ENCODE measurements at regions not wholly inside any gene's neighbourhood (a gene's known extent, or its start where the extent isn't known, plus 50 kb on each side); places are given as distances from the start of the nearest gene placed in this dataset.

DNA sequence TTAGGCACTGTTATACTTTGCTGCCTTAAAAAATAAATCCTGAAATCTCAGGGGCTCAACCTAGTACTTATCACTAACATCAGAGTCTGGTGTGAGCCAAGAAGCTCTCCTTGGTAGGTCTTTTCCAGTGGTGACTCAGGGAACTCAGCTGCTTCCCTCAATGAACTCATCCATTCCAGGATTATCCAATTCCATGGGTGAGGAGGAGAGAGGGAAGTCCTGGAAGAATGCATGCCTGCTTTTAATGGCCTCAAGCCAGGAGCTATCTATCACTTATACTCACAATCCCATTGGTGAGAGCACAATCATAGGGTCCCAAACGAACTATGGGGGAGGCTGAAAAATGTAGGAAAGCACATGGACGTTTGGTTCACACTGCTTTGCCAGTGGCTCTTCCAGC lies 113.6 kb downstream of the POLR2M start (continued):
- TF ChIP-seq, protein P1, sequence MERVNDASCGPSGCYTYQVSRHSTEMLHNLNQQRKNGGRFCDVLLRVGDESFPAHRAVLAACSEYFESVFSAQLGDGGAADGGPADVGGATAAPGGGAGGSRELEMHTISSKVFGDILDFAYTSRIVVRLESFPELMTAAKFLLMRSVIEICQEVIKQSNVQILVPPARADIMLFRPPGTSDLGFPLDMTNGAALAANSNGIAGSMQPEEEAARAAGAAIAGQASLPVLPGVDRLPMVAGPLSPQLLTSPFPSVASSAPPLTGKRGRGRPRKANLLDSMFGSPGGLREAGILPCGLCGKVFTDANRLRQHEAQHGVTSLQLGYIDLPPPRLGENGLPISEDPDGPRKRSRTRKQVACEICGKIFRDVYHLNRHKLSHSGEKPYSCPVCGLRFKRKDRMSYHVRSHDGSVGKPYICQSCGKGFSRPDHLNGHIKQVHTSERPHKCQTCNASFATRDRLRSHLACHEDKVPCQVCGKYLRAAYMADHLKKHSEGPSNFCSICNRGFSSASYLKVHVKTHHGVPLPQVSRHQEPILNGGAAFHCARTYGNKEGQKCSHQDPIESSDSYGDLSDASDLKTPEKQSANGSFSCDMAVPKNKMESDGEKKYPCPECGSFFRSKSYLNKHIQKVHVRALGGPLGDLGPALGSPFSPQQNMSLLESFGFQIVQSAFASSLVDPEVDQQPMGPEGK (CRISPR knock-in tag; IDR thresholded peaks at IDR 0.05; ENCODE audit: borderline replicate concordance), result no peak
- no peak for TF ChIP-seq TOX (CRISPR knock-in tag; IDR thresholded peaks at IDR 0.05; ENCODE audit: borderline replicate concordance)
- TF ChIP-seq ZFP3 (CRISPR knock-in tag; IDR thresholded peaks at IDR 0.05), result no peak
- TF ChIP-seq ISL1 (CRISPR knock-in tag; IDR thresholded peaks at IDR 0.05), result no peak
- TF ChIP-seq RARB (CRISPR knock-in tag; IDR thresholded peaks at IDR 0.05), result no peak
- no peak for TF ChIP-seq ZNF70 (CRISPR knock-in tag; IDR thresholded peaks at IDR 0.05)
- TF ChIP-seq ZFP30 (CRISPR knock-in tag; IDR thresholded peaks at IDR 0.05), result no peak

DNA sequence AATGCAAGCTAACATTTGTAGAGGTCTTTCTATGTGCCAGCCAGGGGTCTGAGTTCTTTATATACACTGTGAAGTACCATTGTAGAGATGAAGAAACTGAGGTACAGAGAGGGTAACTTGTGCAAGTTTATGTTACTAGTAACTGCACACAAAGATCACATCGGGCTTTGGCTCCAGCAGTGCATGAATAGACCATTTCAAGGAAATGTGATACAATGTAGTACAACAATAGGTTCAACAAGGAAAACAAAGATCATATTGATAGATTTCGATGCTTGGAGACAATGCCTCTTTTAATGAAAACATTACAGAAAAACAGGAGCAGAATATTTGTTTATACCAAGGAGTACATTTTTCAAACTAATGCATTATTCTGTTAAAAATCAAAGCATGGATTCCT lies 115.3 kb downstream of the POLR2M start:
- TF ChIP-seq TCF4 (CRISPR knock-in tag; IDR thresholded peaks at IDR 0.05; ENCODE audit: borderline replicate concordance), result no peak
- TF ChIP-seq RARB (CRISPR knock-in tag; IDR thresholded peaks at IDR 0.05), result no peak
- no peak for TF ChIP-seq ZNF8 (CRISPR knock-in tag; IDR thresholded peaks at IDR 0.05)
- TF ChIP-seq ARNTL (CRISPR knock-in tag; IDR thresholded peaks at IDR 0.05; ENCODE audit: borderline replicate concordance, low read depth), result no peak
- no peak for TF ChIP-seq SNAI2 (CRISPR knock-in tag; IDR thresholded peaks at IDR 0.05)
- TF ChIP-seq ZFP30 (CRISPR knock-in tag; IDR thresholded peaks at IDR 0.05), result no peak
- TF ChIP-seq BACH2 (CRISPR knock-in tag; IDR thresholded peaks at IDR 0.05; ENCODE audit: borderline replicate concordance), result no peak
- TF ChIP-seq OSR1 (CRISPR knock-in tag; IDR thresholded peaks at IDR 0.05), result no peak
- TF ChIP-seq ISL1 (CRISPR knock-in tag; IDR thresholded peaks at IDR 0.05), result no peak
- no peak for ATAC-seq

- TF ChIP-seq, protein P2, sequence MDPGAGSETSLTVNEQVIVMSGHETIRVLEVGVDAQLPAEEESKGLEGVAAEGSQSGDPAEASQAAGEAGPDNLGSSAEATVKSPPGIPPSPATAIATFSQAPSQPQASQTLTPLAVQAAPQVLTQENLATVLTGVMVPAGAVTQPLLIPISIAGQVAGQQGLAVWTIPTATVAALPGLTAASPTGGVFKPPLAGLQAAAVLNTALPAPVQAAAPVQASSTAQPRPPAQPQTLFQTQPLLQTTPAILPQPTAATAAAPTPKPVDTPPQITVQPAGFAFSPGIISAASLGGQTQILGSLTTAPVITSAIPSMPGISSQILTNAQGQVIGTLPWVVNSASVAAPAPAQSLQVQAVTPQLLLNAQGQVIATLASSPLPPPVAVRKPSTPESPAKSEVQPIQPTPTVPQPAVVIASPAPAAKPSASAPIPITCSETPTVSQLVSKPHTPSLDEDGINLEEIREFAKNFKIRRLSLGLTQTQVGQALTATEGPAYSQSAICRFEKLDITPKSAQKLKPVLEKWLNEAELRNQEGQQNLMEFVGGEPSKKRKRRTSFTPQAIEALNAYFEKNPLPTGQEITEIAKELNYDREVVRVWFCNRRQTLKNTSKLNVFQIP (CRISPR knock-in tag; IDR thresholded peaks at IDR 0.05; ENCODE audit: borderline replicate concordance, low read depth), result no peak
- no peak for TF ChIP-seq RARB (CRISPR knock-in tag; IDR thresholded peaks at IDR 0.05)
- TF ChIP-seq ZC3H10 (CRISPR knock-in tag; IDR thresholded peaks at IDR 0.05), result no peak
- no peak for TF ChIP-seq ESRRG (CRISPR knock-in tag; IDR thresholded peaks at IDR 0.05)
- TF ChIP-seq GLIS3 (CRISPR knock-in tag; IDR thresholded peaks at IDR 0.05), result no peak
- TF ChIP-seq OSR1 (CRISPR knock-in tag; IDR thresholded peaks at IDR 0.05), result no peak
- ATAC-seq, result no peak
Observed at GRCh38 chr15:57823325-57823882, 116.9 kb downstream of the POLR2M start.

DNA sequence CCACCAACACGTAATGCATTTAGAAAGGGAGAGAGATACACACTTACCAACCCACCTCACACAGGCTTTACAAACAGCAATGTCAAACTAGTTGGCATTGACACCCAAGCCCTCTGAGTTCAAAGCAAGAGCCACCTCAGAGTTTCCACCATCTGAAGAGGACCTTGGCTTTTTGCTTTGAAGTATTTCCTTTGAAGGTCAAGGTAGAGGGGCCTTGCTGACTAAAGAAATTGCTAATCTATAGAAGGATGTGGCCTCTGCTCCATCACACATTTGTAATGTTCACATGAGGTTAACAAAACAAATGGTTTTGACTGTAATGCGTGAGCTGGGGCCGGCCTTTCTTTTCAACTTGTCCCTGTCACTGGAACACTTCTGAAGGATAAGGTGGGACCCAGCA lies 117.7 kb downstream of the POLR2M start:
- no peak for ATAC-seq

More for the DNA sequence above, 117.7 kb downstream of the POLR2M start:
- TF ChIP-seq CSDC2 (CRISPR knock-in tag; IDR thresholded peaks at IDR 0.05) (no peak), ZC3H10 (CRISPR knock-in tag; IDR thresholded peaks at IDR 0.05) (no peak), PPARA (CRISPR knock-in tag; IDR thresholded peaks at IDR 0.05; ENCODE audit: borderline replicate concordance) (no peak), ZNF8 (CRISPR knock-in tag; IDR thresholded peaks at IDR 0.05) (no peak), ARNTL (CRISPR knock-in tag; IDR thresholded peaks at IDR 0.05; ENCODE audit: borderline replicate concordance, low read depth) (no peak), ESRRG (CRISPR knock-in tag; IDR thresholded peaks at IDR 0.05) (no peak), SNAI2 (CRISPR knock-in tag; IDR thresholded peaks at IDR 0.05) (no peak), ZFP30 (CRISPR knock-in tag; IDR thresholded peaks at IDR 0.05) (no peak), ISL1 (CRISPR knock-in tag; IDR thresholded peaks at IDR 0.05) (no peak), CSRNP3 (CRISPR knock-in tag; IDR thresholded peaks at IDR 0.05) (no peak), TOX (CRISPR knock-in tag; IDR thresholded peaks at IDR 0.05; ENCODE audit: borderline replicate concordance) (no peak), TCF4 (CRISPR knock-in tag; IDR thresholded peaks at IDR 0.05; ENCODE audit: borderline replicate concordance) (no peak), GLIS3 (CRISPR knock-in tag; IDR thresholded peaks at IDR 0.05) (no peak), BACH2 (CRISPR knock-in tag; IDR thresholded peaks at IDR 0.05; ENCODE audit: borderline replicate concordance) (no peak)
- TF ChIP-seq, protein P3, sequence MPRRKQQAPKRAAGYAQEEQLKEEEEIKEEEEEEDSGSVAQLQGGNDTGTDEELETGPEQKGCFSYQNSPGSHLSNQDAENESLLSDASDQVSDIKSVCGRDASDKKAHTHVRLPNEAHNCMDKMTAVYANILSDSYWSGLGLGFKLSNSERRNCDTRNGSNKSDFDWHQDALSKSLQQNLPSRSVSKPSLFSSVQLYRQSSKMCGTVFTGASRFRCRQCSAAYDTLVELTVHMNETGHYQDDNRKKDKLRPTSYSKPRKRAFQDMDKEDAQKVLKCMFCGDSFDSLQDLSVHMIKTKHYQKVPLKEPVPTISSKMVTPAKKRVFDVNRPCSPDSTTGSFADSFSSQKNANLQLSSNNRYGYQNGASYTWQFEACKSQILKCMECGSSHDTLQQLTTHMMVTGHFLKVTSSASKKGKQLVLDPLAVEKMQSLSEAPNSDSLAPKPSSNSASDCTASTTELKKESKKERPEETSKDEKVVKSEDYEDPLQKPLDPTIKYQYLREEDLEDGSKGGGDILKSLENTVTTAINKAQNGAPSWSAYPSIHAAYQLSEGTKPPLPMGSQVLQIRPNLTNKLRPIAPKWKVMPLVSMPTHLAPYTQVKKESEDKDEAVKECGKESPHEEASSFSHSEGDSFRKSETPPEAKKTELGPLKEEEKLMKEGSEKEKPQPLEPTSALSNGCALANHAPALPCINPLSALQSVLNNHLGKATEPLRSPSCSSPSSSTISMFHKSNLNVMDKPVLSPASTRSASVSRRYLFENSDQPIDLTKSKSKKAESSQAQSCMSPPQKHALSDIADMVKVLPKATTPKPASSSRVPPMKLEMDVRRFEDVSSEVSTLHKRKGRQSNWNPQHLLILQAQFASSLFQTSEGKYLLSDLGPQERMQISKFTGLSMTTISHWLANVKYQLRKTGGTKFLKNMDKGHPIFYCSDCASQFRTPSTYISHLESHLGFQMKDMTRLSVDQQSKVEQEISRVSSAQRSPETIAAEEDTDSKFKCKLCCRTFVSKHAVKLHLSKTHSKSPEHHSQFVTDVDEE (CRISPR knock-in tag; IDR thresholded peaks at IDR 0.05), result no peak
- TF ChIP-seq, protein P1 (CRISPR knock-in tag; IDR thresholded peaks at IDR 0.05; ENCODE audit: borderline replicate concordance), result no peak
